OCI-LY3 (cell line): ENCODE measurements at regions not wholly inside any gene's neighbourhood (a gene's known extent, or its start where the extent isn't known, plus 50 kb on each side); places are given as distances from the start of the nearest gene placed in this dataset.

ENCODE experiments used
- H2AFZ ChIP-seq: fragments of 200-600, 300-600 bp; shearing (Covaris generic); 2 replicates; pipeline ENCODE4 v1.6.0; 2014; ENCODE audit warnings: antibody characterized with exemption, low read depth, low read length
- H3K27ac ChIP-seq: fragments of 200-600, 300-600 bp; sonication (generic); 2 replicates; pipeline ENCODE4 v1.5.1; 2014; ENCODE audit warnings: mild to moderate bottlenecking, low read length, moderate library complexity, mixed read lengths
- H3K27me3 ChIP-seq: fragments of 200-600, 300-600 bp; sonication (generic); 2 replicates; pipeline ENCODE4 v1.6.1; 2014; ENCODE audit warnings: low read depth, low read length, mixed read lengths
- H3K36me3 ChIP-seq: fragments of 200-600, 300-600 bp; sonication (generic); replicated peaks from 2 replicates; pipeline ENCODE3; 2014; ENCODE audit warnings: low read depth, low read length, mixed read lengths
- H3K4me1 ChIP-seq: fragments of 300-600, 200-600 bp; sonication (generic); 2 replicates; pipeline ENCODE4 v1.6.1; 2014; ENCODE audit warnings: low read length, mixed read lengths
- H3K4me2 ChIP-seq: fragments of 200-600, 300-600 bp; sonication (generic); 2 replicates; pipeline ENCODE4 v1.6.1; 2014; ENCODE audit warnings: low read length, mixed read lengths
- H3K4me3 ChIP-seq: fragments of 300-600, 200-600 bp; sonication (generic); 2 replicates; pipeline ENCODE4 v1.5.1; 2014; ENCODE audit warnings: antibody characterized with exemption, mild to moderate bottlenecking, low read length, moderate library complexity
- H3K79me2 ChIP-seq: fragments of 300-600, 200-600 bp; shearing (Covaris generic); 2 replicates; pipeline ENCODE4 v1.6.1; 2014; ENCODE audit warnings: mild to moderate bottlenecking, low read length, mixed read lengths
- H3K9ac ChIP-seq: fragments of 300-600, 200-600 bp; shearing (Covaris generic); 2 replicates; pipeline ENCODE4 v1.6.0; 2014; ENCODE audit warnings: mild to moderate bottlenecking, low read length, moderate library complexity
- H3K9me3 ChIP-seq: fragments of 200-600, 300-600 bp; shearing (Covaris generic); 2 replicates; pipeline ENCODE4 v1.6.1; 2014; ENCODE audit warnings: low read length, mixed read lengths; ENCODE audit not compliant: insufficient read depth
- H4K20me1 ChIP-seq: fragments of 200-600, 300-600 bp; sonication (generic); 2 replicates; pipeline ENCODE4 v1.6.1; 2016; ENCODE audit warnings: low read length, mixed read lengths; ENCODE audit not compliant: insufficient read depth
- CTCF ChIP-seq: fragments of 200-600, 300-600 bp; sonication (generic); IDR thresholded peaks from 2 replicates; pipeline ENCODE4 v1.5.1; 2014; ENCODE audit warnings: antibody characterized with exemption, low read length, low read depth
- EZH2phosphoT487 ChIP-seq: fragments of 200-600 bp; shearing (Covaris generic); IDR thresholded peaks from 2 replicates; pipeline ENCODE4 v1.6.1; 2018; ENCODE audit warnings: antibody characterized with exemption, mixed run types, low read depth

- no peaks in the 10 kb centered on the region for H3K9me3 ChIP-seq
- no peak overlapping the region for H3K4me3 ChIP-seq
- no peaks in the 10 kb centered on the region for H4K20me1 ChIP-seq
- TF ChIP-seq CTCF = no peak
- TF ChIP-seq EZH2phosphoT487 = no peak
- H3K4me1 ChIP-seq = no peaks in the 10 kb centered on the region
- H3K27ac ChIP-seq = no peak overlapping the region
- H3K9ac ChIP-seq = no peak overlapping the region
- H3K27me3 ChIP-seq = no peaks in the 10 kb centered on the region
- no peaks in the 10 kb centered on the region for H3K36me3 ChIP-seq
- no peak overlapping the region for H2AFZ ChIP-seq
- no peak overlapping the region for H3K4me2 ChIP-seq
- no peaks in the 10 kb centered on the region for H3K79me2 ChIP-seq
These were observed 450.4 kb downstream of the MATN1 start for GRCh38 chr1:30273021-30273325.

- no peak for TF ChIP-seq EZH2phosphoT487
- TF ChIP-seq CTCF = no peak
These were observed 450.9 kb downstream of the MATN1 start for GRCh38 chr1:30272277-30273020.

GRCh38 chr1:30271401-30272276, 451.7 kb downstream of the MATN1 start:
- TF ChIP-seq EZH2phosphoT487 (no peak), CTCF (no peak)
- H3K27ac ChIP-seq = no peak overlapping the region
- H3K27me3 ChIP-seq = no peaks in the 10 kb centered on the region
- H3K9ac ChIP-seq = no peak overlapping the region
- no peaks in the 10 kb centered on the region for H3K36me3 ChIP-seq
- no peak overlapping the region for H2AFZ ChIP-seq
- no peak overlapping the region for H3K4me2 ChIP-seq
- no peaks in the 10 kb centered on the region for H3K9me3 ChIP-seq
- H3K4me3 ChIP-seq = no peak overlapping the region
- H3K79me2 ChIP-seq = no peaks in the 10 kb centered on the region
- no peaks in the 10 kb centered on the region for H4K20me1 ChIP-seq
- no peaks in the 10 kb centered on the region for H3K4me1 ChIP-seq

More at GRCh38 chr1:30272277-30273020, 450.9 kb downstream of the MATN1 start:
- Histone ChIP-seq H3K27ac (no peak overlapping the region), H3K4me1 (no peaks in the 10 kb centered on the region), H3K79me2 (no peaks in the 10 kb centered on the region), H3K9ac (no peak overlapping the region), H3K9me3 (no peaks in the 10 kb centered on the region), H3K4me2 (no peak overlapping the region), H3K27me3 (no peaks in the 10 kb centered on the region), H2AFZ (no peak overlapping the region), H4K20me1 (no peaks in the 10 kb centered on the region), H3K4me3 (no peak overlapping the region), H3K36me3 (no peaks in the 10 kb centered on the region)

- Histone ChIP-seq H3K4me1 (no peaks in the 10 kb centered on the region), H3K4me2 (no peak overlapping the region), H4K20me1 (no peaks in the 10 kb centered on the region), H2AFZ (no peak overlapping the region), H3K27ac (no peak overlapping the region), H3K79me2 (no peaks in the 10 kb centered on the region), H3K9ac (no peak overlapping the region), H3K9me3 (no peaks in the 10 kb centered on the region), H3K36me3 (no peaks in the 10 kb centered on the region), H3K4me3 (no peak overlapping the region), H3K27me3 (no peaks in the 10 kb centered on the region)
- TF ChIP-seq EZH2phosphoT487 (no peak), CTCF (no peak)
These were observed 452.9 kb downstream of the MATN1 start for GRCh38 chr1:30270461-30270860.
